ENCODE measurements at regions not wholly inside any gene's neighbourhood (a gene's known extent, or its start where the extent isn't known, plus 50 kb on each side); places are given as distances from the start of the nearest gene placed in this dataset.
"Not testable (repeated sequence)": the region's sequence is repeated elsewhere in the genome, so short reads cannot be mapped to it uniquely, and the experiment has no call there.

DNA sequence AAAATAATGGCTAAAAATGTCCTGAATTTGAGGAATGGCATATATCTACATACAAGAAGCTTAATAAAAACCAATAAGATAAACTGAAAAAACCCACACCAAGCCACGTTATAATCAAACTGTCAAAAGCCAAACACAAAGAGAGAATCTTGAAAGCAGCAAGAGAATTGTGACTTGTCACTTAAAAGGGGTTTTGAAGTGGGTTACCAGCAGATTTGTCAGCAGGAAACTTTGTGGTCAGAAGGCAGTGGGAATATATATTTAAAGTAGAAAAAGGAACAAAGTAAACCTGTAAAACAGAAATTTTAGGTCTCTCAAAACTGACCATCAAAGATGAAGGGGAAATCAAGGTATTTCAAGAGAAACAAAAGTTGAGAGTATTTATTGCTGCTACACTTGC lies 171.9 kb upstream of the CNTNAP5 start:
- TF ChIP-seq, protein P1, sequence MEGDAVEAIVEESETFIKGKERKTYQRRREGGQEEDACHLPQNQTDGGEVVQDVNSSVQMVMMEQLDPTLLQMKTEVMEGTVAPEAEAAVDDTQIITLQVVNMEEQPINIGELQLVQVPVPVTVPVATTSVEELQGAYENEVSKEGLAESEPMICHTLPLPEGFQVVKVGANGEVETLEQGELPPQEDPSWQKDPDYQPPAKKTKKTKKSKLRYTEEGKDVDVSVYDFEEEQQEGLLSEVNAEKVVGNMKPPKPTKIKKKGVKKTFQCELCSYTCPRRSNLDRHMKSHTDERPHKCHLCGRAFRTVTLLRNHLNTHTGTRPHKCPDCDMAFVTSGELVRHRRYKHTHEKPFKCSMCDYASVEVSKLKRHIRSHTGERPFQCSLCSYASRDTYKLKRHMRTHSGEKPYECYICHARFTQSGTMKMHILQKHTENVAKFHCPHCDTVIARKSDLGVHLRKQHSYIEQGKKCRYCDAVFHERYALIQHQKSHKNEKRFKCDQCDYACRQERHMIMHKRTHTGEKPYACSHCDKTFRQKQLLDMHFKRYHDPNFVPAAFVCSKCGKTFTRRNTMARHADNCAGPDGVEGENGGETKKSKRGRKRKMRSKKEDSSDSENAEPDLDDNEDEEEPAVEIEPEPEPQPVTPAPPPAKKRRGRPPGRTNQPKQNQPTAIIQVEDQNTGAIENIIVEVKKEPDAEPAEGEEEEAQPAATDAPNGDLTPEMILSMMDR (conservative IDR thresholded peaks at IDR 0.05; ENCODE audit: low read depth, low read length) = no peak
- no peak overlapping the region for H3K4me3 ChIP-seq (ENCODE audit: low read length)
- DNase-seq (ENCODE audit: low read depth) = no peak

DNA sequence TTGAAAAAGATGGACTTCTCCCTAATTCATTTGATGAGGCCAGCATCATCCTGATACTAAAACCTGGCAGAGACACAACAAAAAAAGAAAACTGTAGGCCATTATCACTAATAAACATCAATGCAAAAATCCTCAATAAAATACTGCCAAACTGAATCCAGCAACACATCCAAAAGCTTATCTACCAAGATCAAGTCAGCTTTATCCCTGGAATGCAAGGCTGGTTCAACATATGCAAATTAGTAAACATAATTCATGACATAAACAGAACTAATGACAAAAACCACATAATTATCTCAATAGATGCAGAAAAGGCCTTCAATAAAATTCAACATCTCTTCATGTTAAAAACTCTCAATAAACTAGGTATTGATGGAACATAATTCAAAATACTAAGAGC lies 166.1 kb upstream of the CNTNAP5 start:
- H3K4me3 ChIP-seq (ENCODE audit: low read length); DNase-seq (ENCODE audit: low read depth): not testable (repeated sequence)

DNA sequence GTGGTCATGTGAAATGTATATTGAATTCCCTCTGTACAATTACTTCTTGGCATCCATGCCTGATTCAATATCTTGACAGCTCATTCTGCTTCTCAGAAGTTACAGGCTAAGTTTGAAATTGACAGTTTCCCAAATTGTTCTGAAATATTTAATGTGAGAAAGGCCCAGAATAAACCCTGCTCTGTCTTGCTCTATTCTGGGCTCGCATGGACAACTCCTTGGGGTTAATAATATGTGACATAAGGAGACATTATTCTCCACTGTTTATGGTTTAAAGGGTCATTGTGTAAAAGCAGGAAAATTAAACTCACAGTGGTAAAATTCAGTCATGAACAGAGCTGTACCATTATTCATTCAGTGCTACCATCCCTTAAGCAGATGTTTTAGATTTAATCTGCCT lies 160.7 kb upstream of the CNTNAP5 start:
- H3K4me3 ChIP-seq (ENCODE audit: low read length) = no peak overlapping the region
- TF ChIP-seq, protein P1 (conservative IDR thresholded peaks at IDR 0.05; ENCODE audit: low read depth, low read length) = no peak
- DNase-seq (ENCODE audit: low read depth) = no peak

DNA sequence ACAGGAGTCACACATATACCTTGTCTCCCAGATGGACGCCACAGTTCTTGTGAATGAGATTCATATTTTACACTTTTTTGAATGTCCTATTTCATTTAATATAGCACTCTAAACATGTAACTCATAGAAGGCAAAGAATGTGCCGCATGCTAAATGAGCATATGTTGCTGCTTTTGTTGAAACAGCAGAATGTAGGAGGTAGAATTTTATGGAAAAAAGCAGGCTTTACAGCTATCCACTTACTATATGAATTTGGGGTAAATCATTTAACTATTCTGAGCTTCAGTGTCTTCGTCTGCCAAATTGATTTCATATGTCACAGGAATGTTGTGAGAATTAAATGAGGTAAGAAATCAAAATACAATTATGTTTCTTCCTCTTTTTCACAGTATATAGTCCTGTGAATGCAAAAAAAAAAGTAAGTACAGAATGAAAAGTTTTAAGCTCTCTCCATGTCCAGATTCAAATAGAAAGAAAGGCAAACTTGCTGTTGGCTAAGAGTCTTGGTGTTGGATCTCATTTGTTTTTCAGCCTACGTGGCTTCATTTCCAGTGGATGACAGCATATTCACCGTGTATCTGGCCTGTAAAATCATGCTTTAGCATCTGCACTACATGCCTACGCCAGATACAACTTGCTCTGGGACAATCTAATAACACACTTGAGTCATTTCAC lies 154.7 kb upstream of the CNTNAP5 start:
- TF ChIP-seq, protein P1 (conservative IDR thresholded peaks at IDR 0.05; ENCODE audit: low read depth, low read length) = no peak
- H3K4me3 ChIP-seq (ENCODE audit: low read length) = no peak overlapping the region
- no peak for DNase-seq (ENCODE audit: low read depth)

DNA sequence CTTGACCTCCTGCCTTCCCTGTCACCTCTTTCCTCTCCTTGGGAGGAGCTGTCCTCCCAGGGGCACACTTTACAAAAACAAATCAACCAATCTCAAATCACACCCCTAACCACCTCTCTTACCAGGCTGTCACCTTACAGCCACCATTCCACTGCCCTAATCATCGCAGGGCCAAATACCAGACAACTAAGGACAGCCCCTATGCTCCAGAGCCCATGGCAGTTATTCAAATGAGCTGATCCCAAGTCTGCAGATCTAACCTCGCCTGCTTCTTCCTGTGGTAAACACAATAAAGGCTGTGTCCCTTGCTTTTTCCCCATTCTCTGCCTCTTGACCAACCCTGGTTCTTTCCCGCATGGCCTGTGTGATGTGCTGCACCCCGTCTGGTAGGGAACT lies 154.2 kb upstream of the CNTNAP5 start:
- TF ChIP-seq, protein P1 (conservative IDR thresholded peaks at IDR 0.05; ENCODE audit: low read depth, low read length) = no peak
- H3K4me3 ChIP-seq (ENCODE audit: low read length) = no peak overlapping the region
- no peak for DNase-seq (ENCODE audit: low read depth)

DNA sequence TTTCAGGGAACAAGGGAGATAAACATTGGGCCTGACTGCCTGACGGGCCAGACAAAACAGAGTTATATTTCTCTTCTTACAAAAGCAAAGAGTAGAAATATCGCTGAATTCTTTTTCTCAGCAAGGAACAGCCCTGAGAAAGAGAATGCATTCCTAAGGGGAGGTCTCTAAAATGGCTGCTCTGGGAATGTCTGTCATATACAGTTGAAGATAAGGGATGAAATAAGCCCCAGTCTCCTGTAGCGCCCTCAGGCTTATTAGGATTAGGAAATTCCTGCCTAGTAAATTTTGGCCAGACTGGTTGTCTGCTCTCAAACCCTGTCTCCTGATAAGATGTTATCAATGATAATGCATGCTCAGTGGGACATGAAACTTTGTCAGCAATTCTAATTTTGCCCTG lies 134.9 kb upstream of the CNTNAP5 start:
- TF ChIP-seq, protein P1 (conservative IDR thresholded peaks at IDR 0.05; ENCODE audit: low read depth, low read length) = no peak
- DNase-seq (ENCODE audit: low read depth) = no peak
- H3K4me3 ChIP-seq (ENCODE audit: low read length) = no peak overlapping the region

DNA sequence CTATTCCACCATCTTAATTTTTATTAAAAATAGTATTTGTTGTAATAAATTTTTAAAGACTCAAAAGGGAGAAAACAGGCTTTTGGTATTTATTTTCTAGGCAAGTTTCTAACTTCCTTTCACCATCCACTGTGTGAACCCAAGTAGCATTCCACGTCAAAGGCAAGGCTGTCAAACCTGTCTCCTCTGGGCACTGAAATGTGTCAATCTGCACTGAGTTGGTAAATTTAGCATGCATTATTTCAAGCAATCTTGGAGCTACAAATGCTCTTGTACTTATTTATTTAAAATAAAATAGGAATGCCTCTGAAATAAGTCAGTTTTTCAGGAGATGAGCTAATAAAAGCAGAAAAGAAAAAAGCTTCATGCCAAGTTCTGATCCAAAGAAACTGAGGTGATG lies 130.9 kb upstream of the CNTNAP5 start:
- no peak for DNase-seq (ENCODE audit: low read depth)
- TF ChIP-seq, protein P1 (conservative IDR thresholded peaks at IDR 0.05; ENCODE audit: low read depth, low read length) = no peak
- H3K4me3 ChIP-seq (ENCODE audit: low read length) = no peak overlapping the region
